ENCODE measurements at regions not wholly inside any gene's neighbourhood (a gene's known extent, or its start where the extent isn't known, plus 50 kb on each side); places are given as distances from the start of the nearest gene placed in this dataset.
"Not testable (repeated sequence)": the region's sequence is repeated elsewhere in the genome, so short reads cannot be mapped to it uniquely, and the experiment has no call there.

GRCh38 chr7:32816409-32816948 lies 75.1 kb downstream of the KBTBD2 start:
- TF ChIP-seq EZH2phosphoT487 (IDR thresholded peaks at IDR 0.05; ENCODE audit: borderline replicate concordance, low read depth, low read length); CTCF (conservative IDR thresholded peaks at IDR 0.05; ENCODE audit: low read length): not testable (repeated sequence)
